Skeletal muscle cell (primary cell): ENCODE measurements at regions not wholly inside any gene's neighbourhood (a gene's known extent, or its start where the extent isn't known, plus 50 kb on each side); places are given as distances from the start of the nearest gene placed in this dataset.
"Not testable (repeated sequence)": the region's sequence is repeated elsewhere in the genome, so short reads cannot be mapped to it uniquely, and the experiment has no call there.

Experiments used
- DNase-seq: peaks from one replicate; pipeline ENCODE4 v3.0.0-alpha.2; 2010; ENCODE audit warnings: low read depth
- H3K4me3 ChIP-seq: 2 replicates; pipeline ENCODE4 v1.5.1; 2011; ENCODE audit warnings: low read depth, mild to moderate bottlenecking, control low read depth, low read length, moderate library complexity

DNA sequence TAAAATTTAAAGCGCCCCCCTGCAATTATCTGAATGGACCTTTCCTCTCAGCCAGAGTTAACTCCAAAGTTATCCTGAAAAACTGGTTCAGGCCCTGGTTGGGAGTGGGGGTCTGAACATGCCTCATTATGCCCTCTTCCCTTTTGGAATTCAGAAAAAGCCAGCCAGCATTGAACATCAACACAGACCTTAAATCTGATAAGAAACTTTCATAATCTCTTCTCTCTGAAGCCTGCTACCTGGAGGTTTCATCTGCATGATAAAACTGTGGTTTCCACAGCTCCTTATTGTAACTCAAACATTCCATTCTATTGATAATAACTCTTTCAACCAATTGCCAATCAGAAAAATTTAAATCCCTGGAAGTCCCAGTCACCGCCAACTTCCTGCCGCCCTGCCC lies 133.3 kb downstream of the ARL4A start:
- H3K4me3 ChIP-seq, result no peak overlapping the region
- DNase-seq, result no peak

DNA sequence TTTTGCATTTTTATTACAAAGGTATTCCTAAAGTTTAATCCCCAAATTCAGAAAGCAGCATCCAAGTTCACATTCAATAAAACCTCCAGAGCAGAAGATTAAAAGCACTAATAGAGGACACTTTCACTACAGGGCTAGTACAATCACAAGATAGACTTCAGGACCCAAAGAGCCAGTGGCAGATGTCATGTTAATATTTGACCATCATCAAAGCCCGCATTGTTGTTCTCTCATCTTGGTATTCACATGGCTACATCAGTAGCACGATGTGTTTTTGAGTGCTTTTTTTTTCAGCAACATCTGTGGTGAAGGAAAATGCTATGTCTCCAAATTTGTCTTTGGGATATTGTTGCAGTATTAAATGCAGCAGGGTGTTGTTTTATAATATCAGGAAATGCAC lies 134.3 kb downstream of the ARL4A start:
- DNase-seq, result no peak

DNA sequence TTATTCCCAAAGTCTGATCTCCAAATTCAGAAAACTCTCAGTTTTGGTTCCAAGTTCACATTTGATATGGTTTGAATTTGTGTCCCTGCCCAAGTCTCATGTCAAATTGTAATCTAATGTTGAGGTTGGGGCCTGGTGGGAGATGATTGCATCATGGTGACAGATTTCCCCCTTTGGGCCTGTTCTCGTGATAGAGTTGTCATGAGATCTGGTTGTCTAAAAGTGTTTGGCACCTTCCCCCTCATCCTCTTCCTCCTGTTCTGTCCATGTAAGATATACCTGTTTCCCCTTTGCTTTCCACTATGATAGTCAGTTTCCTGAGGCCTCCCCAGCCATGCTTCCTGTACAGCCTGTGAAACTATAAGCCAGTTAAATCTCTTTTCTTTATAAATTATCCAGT lies 138.6 kb downstream of the ARL4A start:
- no peak for DNase-seq

More for the DNA sequence above, 134.3 kb downstream of the ARL4A start:
- H3K4me3 ChIP-seq, result no peak overlapping the region

DNA sequence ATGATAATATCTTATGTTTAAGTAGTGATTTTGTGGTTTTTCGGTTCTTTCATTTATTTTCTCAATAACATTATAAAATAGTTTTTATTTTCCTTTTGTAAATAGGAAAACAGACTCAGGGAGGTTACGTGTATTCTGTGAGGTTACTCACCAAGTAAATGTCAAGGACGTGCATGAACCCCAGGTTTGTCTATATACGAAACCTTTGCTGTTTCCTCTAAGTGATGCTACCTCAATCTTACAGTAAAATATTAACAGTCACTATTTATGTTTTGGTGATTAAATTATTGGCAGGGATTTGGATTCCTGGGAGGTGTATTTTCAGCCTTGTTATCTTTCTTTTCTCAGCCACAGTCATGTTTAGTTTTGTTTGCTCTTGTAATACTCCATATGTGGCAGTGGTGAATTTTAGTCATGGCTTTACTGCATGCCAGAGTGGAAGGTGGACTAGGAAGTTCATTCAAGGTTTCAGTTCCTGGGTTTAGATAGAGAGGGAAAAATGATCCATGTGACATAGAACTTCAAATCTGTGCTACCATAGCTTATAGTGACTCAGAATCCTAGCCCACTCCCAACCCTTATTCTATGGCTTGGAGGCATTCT lies 139.9 kb downstream of the ARL4A start:
- DNase-seq, result no peak
- no peak overlapping the region for H3K4me3 ChIP-seq

More for the DNA sequence above, 138.6 kb downstream of the ARL4A start:
- no peak overlapping the region for H3K4me3 ChIP-seq

DNA sequence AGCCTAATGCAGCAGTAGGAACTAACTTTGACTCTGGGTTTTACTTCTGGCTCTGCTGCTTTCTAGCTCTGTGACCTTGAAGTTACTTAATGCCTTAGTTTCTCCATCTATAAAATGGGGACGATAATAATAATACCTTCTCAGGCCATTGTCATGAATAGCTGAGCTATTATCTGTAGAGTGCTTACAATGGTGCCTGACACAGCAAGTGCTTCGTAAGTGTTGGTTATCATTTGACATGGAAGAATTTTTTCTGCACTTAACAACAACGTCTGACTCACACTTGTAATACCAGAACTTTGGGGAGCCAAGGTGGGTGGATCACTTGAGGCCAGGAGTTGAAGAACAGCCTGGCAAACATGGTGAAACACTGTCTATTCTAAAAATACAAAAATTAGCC lies 140.5 kb downstream of the ARL4A start:
- DNase-seq, result no peak
- H3K4me3 ChIP-seq, result no peak overlapping the region

DNA sequence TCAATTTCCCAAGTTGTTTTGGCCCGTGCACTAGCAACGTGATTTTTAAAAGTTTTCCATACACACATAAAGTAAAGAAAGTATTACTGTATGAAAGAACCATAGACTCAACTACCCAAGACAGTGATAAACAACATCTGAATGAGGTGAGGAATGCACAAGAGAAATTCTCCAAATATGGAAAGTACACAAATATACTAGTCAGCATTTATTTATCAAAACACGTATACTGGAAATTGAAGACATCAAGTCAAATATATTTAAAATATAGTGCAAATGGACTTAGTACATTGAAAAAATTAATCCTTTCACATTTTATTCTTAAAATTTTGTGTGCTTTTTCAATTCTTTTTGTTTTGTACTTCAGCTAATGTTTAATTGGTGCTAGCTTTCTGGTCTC lies 143.6 kb downstream of the ARL4A start:
- H3K4me3 ChIP-seq, result no peak overlapping the region
- no peak for DNase-seq

DNA sequence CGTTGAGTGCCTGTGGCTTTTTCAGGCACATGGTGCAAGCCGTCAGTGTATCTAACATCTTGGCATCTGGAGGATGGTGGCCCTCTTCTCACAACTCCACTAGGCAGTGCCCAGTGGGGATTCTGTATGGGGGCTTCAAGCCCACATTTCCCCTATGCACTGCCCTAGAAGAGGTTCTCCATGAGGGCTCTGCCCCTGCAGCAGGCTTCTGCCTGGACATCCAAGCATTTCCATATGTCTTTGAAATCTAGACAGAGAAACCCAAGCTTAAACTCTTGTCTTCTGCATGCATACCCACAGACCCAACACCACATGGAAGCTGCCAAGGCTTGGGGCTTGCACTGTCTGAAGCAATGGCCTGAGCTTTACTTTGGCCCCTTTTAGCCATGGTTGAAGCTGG lies 146.4 kb downstream of the ARL4A start:
- DNase-seq, result no peak
- no peak overlapping the region for H3K4me3 ChIP-seq

- no peak for DNase-seq
- no peak overlapping the region for H3K4me3 ChIP-seq
Observed at GRCh38 chr7:12834782-12835181, 147.3 kb downstream of the ARL4A start.

DNA sequence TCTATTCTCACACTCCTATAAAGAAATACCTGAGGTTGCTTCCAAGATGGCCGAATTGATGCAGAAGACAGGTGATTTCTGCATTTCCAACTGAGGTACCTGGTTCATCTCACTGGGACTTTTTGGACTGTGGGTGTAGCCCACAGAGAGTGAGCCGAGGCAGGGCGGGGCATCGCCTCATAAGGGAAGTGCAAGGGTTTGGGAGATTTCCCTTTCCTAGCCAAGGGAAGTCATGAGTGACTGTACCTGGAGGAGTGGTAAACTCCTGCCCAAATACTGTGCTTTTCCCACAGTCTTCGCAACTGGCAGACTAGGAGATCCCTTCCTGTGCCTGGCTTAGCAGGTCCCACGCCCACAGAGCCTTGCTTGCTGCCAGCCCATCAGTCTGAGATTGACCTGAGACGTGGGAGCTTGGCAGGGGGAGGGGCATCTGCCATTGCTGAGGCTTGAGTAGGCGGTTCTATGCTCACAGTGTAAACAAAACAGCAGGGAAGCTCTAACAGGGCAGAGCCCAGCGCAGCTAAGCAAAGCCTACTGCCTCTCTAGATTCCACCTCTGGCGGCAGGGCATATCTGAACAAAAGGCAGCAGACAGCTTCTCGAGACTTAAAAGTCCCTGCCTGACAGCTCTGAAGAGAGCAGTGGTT lies 152.2 kb downstream of the ARL4A start:
- H3K4me3 ChIP-seq, result no peak overlapping the region
- no peak for DNase-seq

- not testable (repeated sequence) for H3K4me3 ChIP-seq, DNase-seq
Observed at GRCh38 chr7:12844732-12845131, 157.3 kb downstream of the ARL4A start.

DNA sequence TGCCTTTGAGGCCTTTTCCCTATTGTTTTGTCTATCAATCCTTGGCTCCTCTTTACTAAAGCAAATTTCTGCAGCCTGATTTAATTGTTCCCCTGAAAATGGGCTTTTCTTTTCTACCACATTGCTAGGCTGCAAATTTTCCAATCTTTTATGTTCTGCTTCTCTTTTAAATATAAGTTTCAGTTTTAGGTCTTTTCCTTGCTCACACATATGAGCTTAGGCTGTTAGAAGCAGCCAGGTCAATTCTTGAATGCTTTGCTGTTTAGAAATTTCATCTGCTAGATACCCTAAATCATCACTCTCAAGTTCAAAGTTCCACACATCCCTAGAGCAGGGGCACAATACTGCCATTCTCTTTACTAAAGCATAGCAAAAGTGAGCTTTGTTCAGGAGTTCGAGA lies 159.6 kb downstream of the ARL4A start:
- no peak overlapping the region for H3K4me3 ChIP-seq
- DNase-seq, result no peak

GRCh38 chr7:12851142-12851541 lies 163.7 kb downstream of the ARL4A start:
- H3K4me3 ChIP-seq, result no peak overlapping the region
- no peak for DNase-seq

DNA sequence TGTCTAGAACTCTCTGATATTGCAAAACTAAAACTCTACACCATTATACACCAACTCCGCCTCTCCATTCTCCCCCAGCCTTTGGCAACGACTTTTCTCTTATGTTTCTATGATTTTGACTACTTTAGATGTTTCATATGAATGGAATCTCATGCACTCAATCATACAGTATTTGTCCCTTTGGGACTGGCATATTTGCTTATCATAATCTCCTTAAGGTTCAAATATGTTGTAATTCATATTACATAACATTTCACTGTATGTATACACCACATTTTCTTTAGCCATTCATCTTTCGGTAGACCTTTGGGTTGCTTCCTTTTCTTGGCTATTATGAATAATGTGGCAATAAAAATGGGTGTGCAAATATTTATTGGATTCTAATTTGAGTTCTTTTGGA lies 164.4 kb downstream of the ARL4A start:
- H3K4me3 ChIP-seq, result no peak overlapping the region
- no peak for DNase-seq

DNA sequence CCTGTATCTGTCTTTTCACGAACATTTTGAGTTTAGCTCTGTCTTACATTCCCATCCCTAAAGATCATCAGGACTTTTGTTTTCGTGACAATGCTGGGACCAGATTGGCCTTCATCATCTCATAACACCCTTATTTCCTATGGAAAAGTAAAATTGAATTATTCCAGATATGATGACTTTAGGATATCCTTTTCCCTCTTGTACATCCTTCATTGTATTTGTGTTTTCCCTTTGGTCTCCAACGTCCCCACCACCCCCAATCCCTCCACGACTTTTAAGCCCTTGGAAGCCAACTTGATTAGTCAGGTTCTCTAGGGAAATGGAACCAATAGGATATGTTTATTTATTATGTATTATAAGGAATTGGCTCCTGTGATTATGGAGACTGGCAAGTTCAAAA lies 167.6 kb downstream of the ARL4A start:
- no peak for DNase-seq
- no peak overlapping the region for H3K4me3 ChIP-seq

GRCh38 chr7:12859761-12860160 lies 172.3 kb downstream of the ARL4A start:
- DNase-seq, result no peak

DNA sequence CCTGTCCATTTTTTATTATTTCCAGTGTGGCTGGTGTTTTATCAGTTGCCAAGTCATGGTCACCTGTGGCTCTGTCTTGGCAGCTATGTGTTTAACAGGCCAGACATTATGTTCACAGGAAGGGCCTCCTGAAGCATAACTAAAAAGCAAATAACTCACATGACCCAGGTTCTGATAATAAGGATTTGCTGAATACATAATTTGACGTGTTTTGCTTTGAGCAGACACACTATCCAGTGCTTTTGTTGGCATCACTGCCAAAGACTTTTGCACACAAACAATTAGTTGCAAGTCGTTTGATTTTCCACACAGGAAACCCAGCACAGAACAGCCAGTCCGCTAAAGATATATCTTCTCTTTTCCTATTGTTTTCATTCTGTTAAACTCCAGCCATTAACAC lies 173.6 kb downstream of the ARL4A start:
- H3K4me3 ChIP-seq, result no peak overlapping the region
- DNase-seq, result no peak

More at GRCh38 chr7:12859761-12860160, 172.3 kb downstream of the ARL4A start:
- no peak overlapping the region for H3K4me3 ChIP-seq

- no peak overlapping the region for H3K4me3 ChIP-seq
- DNase-seq, result no peak
Observed at GRCh38 chr7:12862146-12862545, 174.7 kb downstream of the ARL4A start.

DNA sequence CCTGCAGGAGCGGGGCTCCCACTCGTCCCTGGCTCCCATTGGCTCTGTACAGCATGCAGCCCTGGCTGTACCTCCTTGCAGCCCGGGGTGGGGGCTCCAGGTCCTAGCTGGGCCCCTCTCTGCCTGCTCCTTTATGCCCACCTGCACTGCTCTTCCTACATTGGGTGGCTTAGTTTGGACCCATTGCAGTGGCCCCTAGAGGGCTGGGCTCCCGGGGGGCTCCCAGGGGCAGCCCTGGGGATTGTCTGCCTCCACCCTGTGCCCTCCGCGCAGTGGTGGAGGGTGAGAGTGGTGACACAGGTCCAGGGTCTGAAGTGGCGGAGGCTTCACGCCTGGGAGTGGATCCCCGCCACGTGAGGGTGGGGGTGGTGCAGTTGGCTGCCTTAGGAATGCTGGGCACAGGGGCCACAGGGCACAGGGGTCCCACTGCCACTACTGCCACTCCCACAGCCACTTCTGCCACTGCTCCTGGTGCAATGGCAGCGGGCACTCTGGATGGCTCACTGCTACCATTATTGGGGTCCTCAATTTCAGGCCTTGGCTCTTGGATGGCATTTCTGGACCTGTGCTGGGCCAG lies 177.1 kb downstream of the ARL4A start:
- no peak for DNase-seq
- H3K4me3 ChIP-seq, result no peak overlapping the region

DNA sequence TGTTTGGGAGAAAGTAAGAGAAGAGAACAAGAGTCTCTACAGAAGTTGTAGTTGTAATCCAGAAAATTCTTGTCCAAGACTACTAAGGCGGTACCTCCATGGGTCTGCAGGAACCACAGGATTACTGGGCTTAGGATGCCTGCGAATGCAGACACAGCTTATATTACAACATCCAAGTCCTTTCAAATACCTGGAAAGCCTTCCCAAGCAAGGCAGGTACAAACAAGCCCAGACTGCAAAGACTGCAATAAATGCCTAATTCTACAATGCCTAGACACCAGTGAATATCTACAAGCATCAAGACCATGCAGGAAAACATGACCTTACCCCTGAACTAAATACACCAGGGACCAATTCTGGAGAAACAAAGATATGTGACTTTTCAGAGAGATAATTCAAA lies 178.2 kb downstream of the ARL4A start:
- no peak overlapping the region for H3K4me3 ChIP-seq
- DNase-seq, result no peak

- DNase-seq, result no peak
- no peak overlapping the region for H3K4me3 ChIP-seq
Observed at GRCh38 chr7:12866207-12866606, 178.8 kb downstream of the ARL4A start.

GRCh38 chr7:12868027-12868426 lies 180.6 kb downstream of the ARL4A start:
- no peak for DNase-seq

More at GRCh38 chr7:12868027-12868426, 180.6 kb downstream of the ARL4A start:
- H3K4me3 ChIP-seq, result no peak overlapping the region
